ENCODE measurements at regions not wholly inside any gene's neighbourhood (a gene's known extent, or its start where the extent isn't known, plus 50 kb on each side); places are given as distances from the start of the nearest gene placed in this dataset.

DNA sequence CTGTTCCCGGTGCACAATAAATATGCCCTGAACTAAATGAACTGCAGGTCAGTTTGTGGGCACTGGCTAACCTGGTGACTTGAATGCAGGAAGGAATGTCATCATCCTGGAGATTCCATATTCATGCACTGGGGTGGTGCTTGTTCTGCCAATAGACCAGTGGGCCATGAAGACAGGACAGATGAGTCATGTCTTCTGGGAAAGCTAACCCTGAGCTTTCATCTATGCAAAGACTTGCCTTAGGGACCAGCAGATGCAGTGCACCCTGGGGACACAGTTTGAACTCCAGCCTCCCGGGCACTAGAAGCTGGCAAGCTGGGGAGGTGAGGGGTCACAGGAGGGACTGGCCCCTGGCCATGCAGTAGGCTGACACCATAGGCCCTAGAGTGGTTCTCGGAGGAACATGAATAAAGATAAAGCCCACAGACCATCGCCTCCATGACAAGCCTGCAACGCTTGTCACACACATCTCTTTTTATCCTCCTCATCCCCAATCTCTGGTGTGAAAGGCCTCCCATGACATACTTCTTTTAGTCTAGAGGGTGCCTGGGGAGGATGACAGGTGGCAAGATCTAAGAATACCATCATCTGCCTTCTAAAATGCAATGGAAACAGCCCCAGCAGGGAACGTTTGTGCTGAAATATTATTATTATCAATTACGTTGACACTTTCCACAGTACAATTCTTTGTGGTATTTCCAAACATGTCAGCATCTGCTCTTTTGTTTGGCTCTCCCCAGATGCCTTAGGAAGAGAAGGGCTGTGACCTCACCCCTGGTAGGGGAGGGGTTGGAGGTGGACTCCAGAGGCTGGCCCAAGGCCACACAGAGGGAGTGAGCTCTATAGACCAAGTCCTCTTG is 267.4 kb upstream of the RAB6C start:
- TF ChIP-seq CTCF (IDR thresholded peaks at IDR 0.05) (no peak), POLR2AphosphoS5 (IDR thresholded peaks at IDR 0.05) (no peak), POLR2A (IDR thresholded peaks at IDR 0.05) (no peak)

All from prostate gland (tissue), 2 donors.